Stimulated activated CD8-positive, alpha-beta memory T cell treated with anti-CD3 and anti-CD28 coated beads, Interleukin-4, amount 100 ng/mL, for 4 hours (primary cell): ENCODE measurements at regions not wholly inside any gene's neighbourhood (a gene's known extent, or its start where the extent isn't known, plus 50 kb on each side); places are given as distances from the start of the nearest gene placed in this dataset.

Source experiments
- DNase-seq, 2 donors: peaks; one replicate each; pipeline ENCODE4 v3.0.0-alpha.2; 2020; ENCODE audit warnings: low read depth in 2 of 2, low spot score in 1 of 2

DNA sequence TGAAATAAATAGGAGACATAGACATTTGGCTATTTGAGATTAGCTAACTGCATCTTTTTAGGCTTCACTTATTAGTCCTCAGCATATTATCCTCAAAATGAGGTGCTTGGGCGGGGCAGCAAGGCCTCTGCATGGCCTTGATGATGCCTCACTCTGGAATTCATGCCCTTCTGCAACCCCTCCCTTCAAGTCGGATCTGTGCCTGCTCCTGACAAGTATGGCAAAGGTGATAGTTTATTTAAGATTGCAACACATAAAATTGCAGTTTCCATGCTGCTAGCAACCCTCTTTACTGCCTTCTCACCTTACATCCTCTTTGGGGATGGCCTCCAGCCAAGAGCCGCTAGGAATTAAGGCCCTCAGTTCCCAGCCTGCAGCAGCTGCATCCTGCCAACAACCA, 241.3 kb upstream of the ADARB2 start:
- DNase-seq, result no peak

GRCh38 chr10:1977461-1977860, 240.1 kb upstream of the ADARB2 start:
- DNase-seq, result no peak

- no peak for DNase-seq
Measured at GRCh38 chr10:1972406-1972805, 235.1 kb upstream of the ADARB2 start.

DNA sequence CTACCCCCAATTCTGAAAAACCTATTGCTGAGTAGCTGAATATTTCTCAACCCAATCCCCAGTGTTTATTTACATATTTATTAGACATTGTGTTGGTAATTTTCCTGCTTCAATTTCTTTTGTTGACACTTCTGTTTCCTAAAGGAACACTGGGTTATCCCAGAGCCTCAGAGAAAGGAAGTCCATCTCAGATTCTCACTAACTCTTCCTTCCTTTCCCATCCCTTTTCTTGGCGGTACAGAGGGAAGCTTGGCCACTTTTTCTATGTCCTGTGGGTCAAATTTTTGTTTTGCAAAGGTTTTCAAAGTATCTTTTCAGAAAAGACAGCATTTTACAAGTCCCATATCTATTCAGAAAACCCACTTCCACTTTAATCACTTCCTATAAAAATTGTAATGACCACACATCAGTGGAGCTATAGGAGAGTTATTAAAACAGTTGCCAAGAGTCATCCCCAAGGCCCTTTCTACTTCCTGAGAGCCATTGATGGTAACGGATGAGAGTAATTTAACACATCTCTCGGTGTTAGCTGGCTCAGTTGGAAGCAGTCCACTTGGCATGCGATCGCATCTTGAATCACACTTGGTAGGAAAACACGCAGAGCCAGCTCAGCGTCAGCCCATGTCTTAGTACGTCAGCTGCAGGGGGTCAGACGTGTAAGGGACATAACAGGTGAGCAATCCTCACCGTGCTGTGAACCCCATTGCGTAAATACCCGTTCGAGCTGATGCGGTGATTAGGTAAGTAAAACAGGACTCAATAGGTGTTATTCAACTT, 231.1 kb upstream of the ADARB2 start:
- no peak for DNase-seq

GRCh38 chr10:1966712-1967376, 229.5 kb upstream of the ADARB2 start:
- DNase-seq, result no peak

DNA sequence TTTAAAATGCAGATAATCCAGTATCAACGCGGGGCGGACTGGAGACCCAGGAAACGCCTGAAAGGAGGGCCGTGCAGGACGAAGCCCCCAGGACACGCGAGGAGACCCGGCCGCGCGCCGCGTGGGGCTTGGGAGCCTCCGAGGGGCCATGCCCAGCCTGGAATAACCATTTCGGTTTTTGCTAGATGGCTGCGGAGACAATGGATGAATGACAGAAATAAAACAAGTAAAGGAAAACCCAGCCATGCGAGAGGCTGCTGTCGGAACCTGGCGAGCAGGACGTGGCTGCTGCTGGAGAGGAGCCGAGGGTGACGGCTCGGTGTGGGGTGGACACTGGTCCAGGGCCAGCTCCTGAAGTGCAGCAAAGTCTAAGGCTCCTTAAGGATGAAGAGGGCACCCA, 227.2 kb upstream of the ADARB2 start:
- DNase-seq, result no peak

DNA sequence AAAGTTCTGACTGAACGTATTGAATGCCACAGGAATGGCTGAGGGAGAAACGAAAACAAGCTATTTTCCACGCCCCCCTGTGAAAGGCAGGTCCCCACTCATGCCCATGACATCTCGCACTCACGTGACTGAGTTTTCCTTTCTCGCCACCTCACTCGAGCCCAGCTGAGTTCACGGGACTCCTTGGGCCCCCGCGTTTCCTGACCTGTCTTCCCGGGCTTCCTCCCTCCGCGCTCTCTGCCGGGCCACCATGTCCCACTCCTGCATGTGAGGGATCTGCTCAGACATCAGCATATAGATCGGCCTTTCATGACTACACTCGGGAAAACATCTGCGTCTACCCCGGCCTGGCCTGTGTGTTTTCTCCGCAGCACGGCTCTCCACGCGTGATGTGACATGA, 226.0 kb upstream of the ADARB2 start:
- DNase-seq, result no peak

DNA sequence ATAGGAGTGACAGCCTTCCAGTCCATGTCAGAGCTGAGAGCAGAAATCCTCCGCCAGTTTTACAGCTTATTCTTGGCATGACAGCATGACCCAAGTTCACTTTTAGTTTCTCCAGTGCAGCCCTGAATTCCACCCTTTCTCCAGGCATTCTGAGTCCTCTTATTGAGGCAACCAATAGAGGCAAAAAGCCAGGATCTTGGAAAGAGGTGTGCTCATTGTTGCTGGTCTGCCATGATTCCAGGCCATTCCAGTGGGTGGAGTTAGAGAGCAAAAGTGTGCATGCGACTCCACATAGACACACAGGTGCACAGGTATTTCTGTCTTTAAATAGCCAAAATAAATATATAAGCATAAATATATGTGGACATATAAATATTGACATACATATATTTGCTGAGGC, 224.7 kb upstream of the ADARB2 start:
- no peak for DNase-seq

DNA sequence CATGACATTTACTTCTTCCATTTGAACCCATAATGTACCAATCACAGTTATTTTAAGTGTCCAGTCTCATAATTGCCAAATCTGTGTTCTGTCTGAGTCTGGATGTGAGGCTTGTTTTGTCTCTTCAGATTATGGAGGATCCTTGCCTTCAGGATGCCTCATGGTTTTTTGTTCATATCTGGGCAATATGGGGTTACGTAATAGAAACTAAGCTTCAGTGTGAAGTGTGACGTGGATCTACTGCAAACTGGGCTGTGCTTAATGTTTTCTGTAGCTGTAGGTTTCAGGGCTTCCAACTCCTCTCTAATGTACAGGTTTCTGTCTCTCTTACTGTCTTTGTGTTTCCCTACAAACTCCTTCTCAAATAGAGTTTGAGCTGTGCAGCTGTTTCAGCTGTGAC, 223.7 kb upstream of the ADARB2 start:
- DNase-seq, result no peak

GRCh38 chr10:1957057-1957456, 219.7 kb upstream of the ADARB2 start:
- DNase-seq, result no peak

GRCh38 chr10:1954300-1954699, 217.0 kb upstream of the ADARB2 start:
- DNase-seq, result no peak

DNA sequence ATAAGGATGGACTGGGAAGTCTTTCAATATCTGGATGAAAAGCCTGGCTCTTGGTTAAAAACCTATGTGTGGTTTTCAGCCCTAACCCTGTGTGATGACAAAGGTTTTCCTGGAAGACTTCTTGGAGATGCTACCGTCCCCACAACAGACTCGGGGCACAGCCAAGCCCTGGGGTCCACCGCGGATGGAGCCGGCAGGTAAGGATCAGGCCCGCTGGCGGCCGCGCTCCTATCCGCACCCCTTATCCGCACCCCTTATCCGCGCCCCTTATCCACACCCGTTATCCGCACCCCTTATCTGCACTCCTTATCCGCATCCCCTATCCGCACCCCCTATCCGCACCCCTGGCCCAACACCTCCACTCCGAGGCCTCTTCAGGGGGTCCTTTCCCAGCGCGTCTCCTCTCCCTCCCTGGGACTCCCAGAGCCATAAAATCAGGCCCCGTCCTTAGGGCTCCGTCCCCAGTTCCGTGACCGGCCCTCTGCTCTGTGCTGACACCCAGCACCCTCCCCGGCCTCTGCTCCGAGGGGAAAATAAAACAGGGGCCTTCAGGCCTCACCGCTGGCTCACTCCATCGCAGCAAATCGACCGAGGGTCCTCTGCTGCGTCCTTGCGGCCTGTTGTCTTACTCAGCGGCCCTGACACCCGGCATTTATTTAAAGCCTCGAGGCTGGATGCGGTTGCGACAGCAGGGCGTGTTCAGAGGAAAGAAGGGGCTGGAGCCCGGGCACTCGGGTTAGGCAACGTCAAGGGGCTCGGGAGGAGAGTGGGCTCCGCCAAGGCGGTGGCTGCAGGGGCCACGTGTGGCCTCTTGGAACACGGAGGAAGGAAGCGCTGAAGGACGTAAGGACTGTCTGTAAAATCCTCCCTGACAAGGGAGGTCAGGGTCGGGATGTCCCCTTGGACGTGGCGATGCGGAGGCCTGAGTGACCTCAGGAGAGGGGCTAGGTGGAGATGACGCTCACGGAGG, 215.1 kb upstream of the ADARB2 start:
- no peak for DNase-seq

DNA sequence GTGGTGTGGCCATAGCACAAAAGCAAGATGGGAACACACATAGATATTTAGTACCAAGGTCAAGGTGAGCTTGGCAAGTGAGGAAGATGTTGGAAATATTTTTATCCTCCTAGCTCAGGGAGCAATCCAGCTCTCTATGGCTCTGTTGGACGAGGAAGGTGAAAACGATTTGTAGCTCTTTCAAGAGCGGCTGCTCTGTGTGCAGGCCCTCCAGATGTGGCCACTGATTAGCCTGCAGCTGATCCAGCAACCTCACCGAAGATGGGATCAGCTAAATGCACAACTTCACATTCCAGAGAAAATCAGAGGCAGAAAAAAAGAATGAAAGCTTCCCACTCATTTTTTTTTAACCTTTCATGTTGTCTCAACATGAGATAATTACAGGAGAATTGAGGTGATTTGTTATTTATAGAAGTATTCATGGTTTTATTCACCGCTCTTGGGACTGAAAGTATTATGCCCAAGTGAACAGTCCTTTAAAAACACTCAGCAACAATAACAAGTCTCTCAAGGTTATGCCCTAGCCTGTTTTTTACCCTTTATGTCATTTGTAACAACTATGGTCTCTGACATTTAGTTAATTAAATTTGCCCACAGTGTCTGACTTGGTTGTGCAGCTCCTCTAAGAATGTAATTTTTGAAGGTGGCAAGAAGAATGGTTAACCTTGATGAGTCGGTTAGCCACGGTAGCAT, 213.6 kb upstream of the ADARB2 start:
- no peak for DNase-seq

DNA sequence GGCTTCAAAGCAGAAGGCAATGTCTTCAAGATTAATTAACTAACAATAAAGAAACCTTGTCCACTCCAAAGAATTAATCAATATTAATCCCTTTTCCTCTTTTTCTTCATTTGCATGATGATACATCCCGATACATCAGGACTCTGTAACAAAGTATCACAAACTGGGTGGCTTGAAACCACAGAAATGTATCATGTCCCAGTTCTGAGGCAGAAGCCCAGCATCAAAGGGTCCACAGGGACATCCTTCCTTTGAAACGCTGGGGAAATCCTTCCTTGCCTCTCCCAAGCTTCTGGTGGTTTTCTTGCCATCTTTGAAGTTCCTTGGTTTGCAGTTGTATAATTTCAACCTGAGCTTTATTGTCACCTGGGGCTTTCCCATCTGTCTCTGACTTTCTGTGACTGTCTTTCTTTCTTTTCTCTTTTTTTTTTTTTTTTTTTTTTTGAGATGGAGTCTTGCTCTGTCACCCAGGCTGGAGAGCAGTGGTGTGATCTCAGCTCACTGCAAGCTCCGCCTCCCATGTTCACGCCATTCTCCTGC, 210.2 kb upstream of the ADARB2 start:
- DNase-seq, result no peak

GRCh38 chr10:1944487-1944886, 207.2 kb upstream of the ADARB2 start:
- no peak for DNase-seq

DNA sequence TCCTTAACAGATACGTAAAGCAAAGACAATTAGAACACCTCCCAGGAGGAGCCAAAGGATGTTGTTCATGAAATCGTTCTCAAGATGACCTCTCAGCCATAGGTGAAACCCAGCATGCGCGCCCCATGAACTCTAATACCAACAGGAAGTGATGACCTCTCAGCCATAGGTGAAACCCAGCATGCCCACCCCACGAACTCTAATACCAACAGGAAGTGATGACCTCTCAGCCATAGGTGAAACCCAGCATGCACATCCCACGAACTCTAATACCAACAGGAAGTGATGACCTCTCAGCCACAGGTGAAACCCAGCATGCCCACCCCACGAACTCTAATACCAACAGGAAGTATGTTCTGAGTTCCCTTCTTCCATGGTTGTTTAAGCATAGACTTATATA, 205.2 kb upstream of the ADARB2 start:
- DNase-seq, result no peak

DNA sequence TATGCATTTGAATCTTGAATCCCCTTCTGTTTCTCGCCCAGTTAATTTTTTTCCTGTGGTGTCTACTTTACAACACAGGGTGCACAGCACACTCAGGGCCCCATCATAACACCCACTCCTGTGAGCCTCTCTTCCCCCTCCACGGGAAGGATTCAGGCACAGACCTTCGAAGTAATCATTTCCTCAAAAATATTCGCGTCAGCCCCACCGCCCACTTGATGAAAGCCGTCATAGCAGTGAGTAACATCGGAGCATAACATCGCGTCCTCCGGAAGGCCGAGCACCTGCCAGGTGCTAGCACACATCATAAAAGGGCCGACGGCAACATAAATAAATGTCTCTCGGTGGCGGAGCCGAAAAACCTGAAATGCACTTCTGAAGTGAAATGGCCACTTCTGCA, 201.7 kb upstream of the ADARB2 start:
- DNase-seq, result peak; percentile 22 to 35

- DNase-seq, result peak in 1 of 2 donors; percentile 12
Measured at GRCh38 chr10:1938317-1938716, 201.0 kb upstream of the ADARB2 start.

GRCh38 chr10:1935912-1936311, 198.6 kb upstream of the ADARB2 start:
- DNase-seq, result no peak

DNA sequence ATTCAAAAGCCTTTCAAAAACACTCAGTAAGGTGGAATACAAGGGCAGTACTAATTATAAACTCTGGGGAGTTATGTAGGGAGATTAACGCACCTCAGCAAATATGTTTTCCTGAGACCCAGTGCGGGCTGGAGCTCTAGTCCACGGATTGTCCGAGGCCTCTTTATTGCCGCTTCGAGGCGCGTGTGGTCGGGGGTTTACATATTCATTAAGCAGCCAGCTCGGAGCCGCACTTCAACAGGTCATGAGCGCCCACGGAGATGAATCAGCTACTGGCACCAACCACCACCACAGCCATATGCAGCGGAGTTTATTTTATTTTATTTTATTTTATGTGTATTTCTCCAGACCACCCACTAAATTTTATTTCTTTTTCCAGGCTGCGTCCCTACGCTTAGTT, 195.9 kb upstream of the ADARB2 start:
- DNase-seq, result no peak

DNA sequence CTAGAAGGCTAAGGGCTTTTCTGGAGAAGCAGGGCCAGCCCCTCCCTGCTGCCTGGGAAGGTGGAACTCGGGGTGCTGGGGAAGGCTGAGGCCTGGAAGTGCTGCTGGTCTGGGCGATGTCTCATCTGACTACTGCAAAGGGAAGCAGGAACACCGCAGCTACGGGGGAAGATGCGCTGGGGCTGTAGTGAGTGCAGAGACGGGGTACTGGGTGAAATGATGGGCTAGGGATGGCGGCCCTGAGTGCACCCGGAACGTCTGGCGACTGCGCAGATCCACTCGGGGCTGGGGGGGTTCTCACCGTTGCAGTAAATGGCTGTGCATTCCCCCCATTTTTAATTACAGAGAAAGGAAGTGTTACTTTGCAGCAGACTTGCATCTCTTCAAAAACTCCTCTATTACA, 195.4 kb upstream of the ADARB2 start:
- no peak for DNase-seq
